ENCODE measurements at regions not wholly inside any gene's neighbourhood (a gene's known extent, or its start where the extent isn't known, plus 50 kb on each side); places are given as distances from the start of the nearest gene placed in this dataset.

GRCh38 chr7:25963733-25964132 is 188.3 kb upstream of the NFE2L3 start:
- Histone ChIP-seq H3K36me3 (ENCODE audit: control insufficient read depth, insufficient read depth, low read length) (no peaks in the 10 kb centered on the region), H3K27ac (no peak overlapping the region), H3K79me2 (no peaks in the 10 kb centered on the region), H3K4me1 (no peaks in the 10 kb centered on the region), H3K9me3 (ENCODE audit: control insufficient read depth, low read length) (no peaks in the 10 kb centered on the region), H2AFZ (no peak overlapping the region), H3K27me3 (ENCODE audit: control insufficient read depth, insufficient read depth, low read length) (no peaks in the 10 kb centered on the region), H3K4me2 (ENCODE audit: low read length) (no peak overlapping the region), H3K9ac (no peak overlapping the region), H3K4me3 (ENCODE audit: low read depth, low read length) (no peak overlapping the region)
- no peak for TF ChIP-seq CTCF (IDR thresholded peaks at IDR 0.05)

DNA sequence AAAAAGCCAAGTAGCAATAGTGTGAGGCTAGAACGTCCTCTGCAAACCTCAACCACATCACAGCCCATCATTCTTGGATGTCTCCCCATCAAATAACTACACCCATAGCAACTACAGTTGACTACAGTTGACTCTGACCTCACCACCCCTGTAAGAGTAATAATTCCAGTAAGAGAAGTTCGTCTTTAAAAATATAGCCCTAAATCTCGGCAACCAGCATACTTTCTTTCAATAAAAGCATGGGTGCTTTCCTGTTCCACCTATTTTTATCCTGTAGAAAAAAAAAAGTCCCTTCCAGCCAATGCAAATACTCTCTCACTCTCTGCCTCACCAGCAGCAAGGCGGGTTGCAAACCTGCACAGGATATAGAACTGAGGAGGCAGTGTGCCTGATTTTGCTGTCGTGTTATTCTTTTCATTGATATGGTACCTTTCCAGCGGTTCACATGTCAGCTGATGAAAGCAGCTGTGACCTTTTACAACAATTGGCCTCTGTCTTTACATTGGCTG is 187.5 kb upstream of the NFE2L3 start:
- no peak overlapping the region for H2AFZ ChIP-seq
- no peak overlapping the region for H3K9ac ChIP-seq
- H3K9me3 ChIP-seq (ENCODE audit: control insufficient read depth, low read length): no peaks in the 10 kb centered on the region
- H3K27me3 ChIP-seq (ENCODE audit: control insufficient read depth, insufficient read depth, low read length): no peaks in the 10 kb centered on the region
- no peaks in the 10 kb centered on the region for H3K36me3 ChIP-seq (ENCODE audit: control insufficient read depth, insufficient read depth, low read length)
- no peak overlapping the region for H3K27ac ChIP-seq
- no peaks in the 10 kb centered on the region for H3K79me2 ChIP-seq
- no peak for TF ChIP-seq CTCF (IDR thresholded peaks at IDR 0.05)
- H3K4me1 ChIP-seq: no peaks in the 10 kb centered on the region
- H3K4me3 ChIP-seq (ENCODE audit: low read depth, low read length): no peak overlapping the region
- no peak overlapping the region for H3K4me2 ChIP-seq (ENCODE audit: low read length)

GRCh38 chr7:25965405-25966123 is 186.4 kb upstream of the NFE2L3 start:
- Histone ChIP-seq H3K79me2 (no peaks in the 10 kb centered on the region), H3K4me3 (ENCODE audit: low read depth, low read length) (no peak overlapping the region), H2AFZ (no peak overlapping the region), H3K4me1 (no peaks in the 10 kb centered on the region), H3K36me3 (ENCODE audit: control insufficient read depth, insufficient read depth, low read length) (no peaks in the 10 kb centered on the region), H3K4me2 (ENCODE audit: low read length) (no peak overlapping the region), H3K27ac (no peak overlapping the region), H3K9me3 (ENCODE audit: control insufficient read depth, low read length) (no peaks in the 10 kb centered on the region), H3K27me3 (ENCODE audit: control insufficient read depth, insufficient read depth, low read length) (no peaks in the 10 kb centered on the region), H3K9ac (no peak overlapping the region)
- no peak for TF ChIP-seq CTCF (IDR thresholded peaks at IDR 0.05)

GRCh38 chr7:25966469-25966868 is 185.5 kb upstream of the NFE2L3 start:
- H3K9ac ChIP-seq: no peak overlapping the region
- TF ChIP-seq CTCF (IDR thresholded peaks at IDR 0.05): no peak
- no peaks in the 10 kb centered on the region for H3K9me3 ChIP-seq (ENCODE audit: control insufficient read depth, low read length)
- H2AFZ ChIP-seq: no peak overlapping the region
- no peak overlapping the region for H3K4me2 ChIP-seq (ENCODE audit: low read length)
- H3K79me2 ChIP-seq: no peaks in the 10 kb centered on the region
- no peak overlapping the region for H3K27ac ChIP-seq
- H3K4me3 ChIP-seq (ENCODE audit: low read depth, low read length): no peak overlapping the region
- H3K36me3 ChIP-seq (ENCODE audit: control insufficient read depth, insufficient read depth, low read length): no peaks in the 10 kb centered on the region
- H3K27me3 ChIP-seq (ENCODE audit: control insufficient read depth, insufficient read depth, low read length): no peaks in the 10 kb centered on the region
- H3K4me1 ChIP-seq: no peaks in the 10 kb centered on the region
